ENCODE measurements at regions not wholly inside any gene's neighbourhood (a gene's known extent, or its start where the extent isn't known, plus 50 kb on each side); places are given as distances from the start of the nearest gene placed in this dataset.

- no peaks in the 10 kb centered on the region for H3K27me3 ChIP-seq (ENCODE audit: insufficient read depth, low read length)
- no peaks in the 10 kb centered on the region for H3K79me2 ChIP-seq (ENCODE audit: insufficient read depth, low read length)
- Mint-ChIP-seq H3K4me3 (0 out of 5 replicates have a peak overlapping the region, but pooled peaks of 1 of the 2 experiments have one; percentile 10), H3K27ac (peak overlapping the region in 2 of 3 experiments; percentile 12 to 55; a peak in 2 of 7 replicates), H3K27me3 (ENCODE audit: low read depth) (peaks cover 5% of the 10 kb centered on the region), H3K36me3 (ENCODE audit: insufficient read depth in 1 of 3, low read depth in 3 of 3) (no peaks in the 10 kb centered on the region), H3K9me3 (no peaks in the 10 kb centered on the region), H3K4me1 (peaks cover 22 to 24% of the 10 kb centered on the region in 2 experiments)
- WGBS (ENCODE audit: extremely low coverage, insufficient read length, low lambda C conversion rate), result no CpG with 5 or more reads among the region's 10 CpGs
- H4K8ac ChIP-seq (replicated peaks; ENCODE audit: insufficient read length, low read depth, low read length), result no peak overlapping the region
- H3K4me2 ChIP-seq (ENCODE audit: insufficient read depth, insufficient read length, low read length), result no peak overlapping the region
- H3K4ac ChIP-seq (ENCODE audit: low read depth, low read length), result no peak overlapping the region
- no peak overlapping the region for H3K14ac ChIP-seq (ENCODE audit: insufficient read depth, low read length)
- H2BK12ac ChIP-seq (ENCODE audit: insufficient read length, low read depth, low read length), result no peak overlapping the region
- H4K20me1 ChIP-seq (ENCODE audit: control insufficient read depth, insufficient read depth, insufficient read length), result no peaks in the 10 kb centered on the region
- no peaks in the 10 kb centered on the region for H3K23me2 ChIP-seq (ENCODE audit: insufficient read length, low read depth, low read length, poor library complexity, severe bottlenecking)
- H2BK120ac ChIP-seq (ENCODE audit: low read depth, low read length, poor library complexity, severe bottlenecking), result no peak overlapping the region
- no peak overlapping the region for H3K23ac ChIP-seq (ENCODE audit: insufficient read length, low read depth, low read length)
- peaks cover 2% of the 10 kb centered on the region; the same call in 1 of the 2 replicates for H3K4me1 ChIP-seq (ENCODE audit: insufficient read depth, low read length)
- H3K27ac ChIP-seq (ENCODE audit: insufficient read length, low read depth, low read length), result no peak overlapping the region
- H4K5ac ChIP-seq (ENCODE audit: insufficient read length, low read depth, low read length), result no peak overlapping the region
- H3K9ac ChIP-seq (ENCODE audit: extremely low read depth, insufficient read length, low read length), result no peak overlapping the region
- H3K9me3 ChIP-seq (ENCODE audit: control insufficient read depth, low read depth, low read length), result no peaks in the 10 kb centered on the region
- no peaks in the 10 kb centered on the region for H3K79me1 ChIP-seq (ENCODE audit: insufficient read depth, low read depth, low read length, poor library complexity, severe bottlenecking)
- no peak overlapping the region for H2AK5ac ChIP-seq (ENCODE audit: insufficient read length, low read length)
- H2BK20ac ChIP-seq (ENCODE audit: low read depth, low read length, poor library complexity, severe bottlenecking), result no peak overlapping the region
- no peak overlapping the region for H4K91ac ChIP-seq (ENCODE audit: insufficient read length, low read depth, low read length)
- H2AFZ ChIP-seq (ENCODE audit: low read length), result no peak overlapping the region
- no peak for TF ChIP-seq CTCF (conservative IDR thresholded peaks at IDR 0.05)
- no peak overlapping the region for H2BK5ac ChIP-seq (ENCODE audit: insufficient read length, low read length)
- no peak overlapping the region for H3T11ph ChIP-seq (ENCODE audit: low read length)
- no peak overlapping the region for H3K56ac ChIP-seq (ENCODE audit: insufficient read length, low read depth, low read length)
- no peak overlapping the region for H2BK15ac ChIP-seq (ENCODE audit: low read depth, low read length)
- no peak overlapping the region for H3K18ac ChIP-seq (ENCODE audit: insufficient read length, low read depth, low read length)
- no peak for DNase-seq
Observed at GRCh38 chr10:30722956-30723620, 93.5 kb upstream of the LYZL2 start.

All from H9 (cell line).